Type B pancreatic cell (in vitro differentiated cells): ENCODE measurements at regions not wholly inside any gene's neighbourhood (a gene's known extent, or its start where the extent isn't known, plus 50 kb on each side); places are given as distances from the start of the nearest gene placed in this dataset.

ENCODE experiments used
- DNase-seq: peaks from one replicate; pipeline ENCODE4 v3.0.0; 2021; ENCODE audit warnings: mixed read lengths; ENCODE audit not compliant: unreplicated experiment; ENCODE audit errors: extremely low spot score
- H3K27ac Mint-ChIP-seq: 2 replicates; pipeline ENCODE4 v1.8.0; 2021; ENCODE audit warnings: mild to moderate bottlenecking, mixed read lengths
- H3K27me3 Mint-ChIP-seq: 2 replicates; pipeline ENCODE4 v1.8.0; 2021; ENCODE audit warnings: mixed read lengths
- H3K36me3 Mint-ChIP-seq: 2 replicates; pipeline ENCODE4 v1.8.0; 2021; ENCODE audit warnings: mixed read lengths
- H3K4me1 Mint-ChIP-seq: one replicate; pipeline ENCODE4 v1.8.0; 2021; ENCODE audit warnings: mixed read lengths; ENCODE audit not compliant: unreplicated experiment
- H3K4me3 Mint-ChIP-seq: 2 replicates; pipeline ENCODE4 v1.8.0; 2021; ENCODE audit warnings: mild to moderate bottlenecking, mixed read lengths
- H3K9me3 Mint-ChIP-seq: 2 replicates; pipeline ENCODE4 v1.8.0; 2021; ENCODE audit warnings: mixed read lengths
- TF ChIP-seq, protein P1 (sequence below): fragments of 200-600 bp; sonication (generic); conservative IDR thresholded peaks from 2 replicates; pipeline ENCODE4 v1.5.0; 2021; ENCODE audit warnings: antibody characterized with exemption, mild to moderate bottlenecking

DNA sequence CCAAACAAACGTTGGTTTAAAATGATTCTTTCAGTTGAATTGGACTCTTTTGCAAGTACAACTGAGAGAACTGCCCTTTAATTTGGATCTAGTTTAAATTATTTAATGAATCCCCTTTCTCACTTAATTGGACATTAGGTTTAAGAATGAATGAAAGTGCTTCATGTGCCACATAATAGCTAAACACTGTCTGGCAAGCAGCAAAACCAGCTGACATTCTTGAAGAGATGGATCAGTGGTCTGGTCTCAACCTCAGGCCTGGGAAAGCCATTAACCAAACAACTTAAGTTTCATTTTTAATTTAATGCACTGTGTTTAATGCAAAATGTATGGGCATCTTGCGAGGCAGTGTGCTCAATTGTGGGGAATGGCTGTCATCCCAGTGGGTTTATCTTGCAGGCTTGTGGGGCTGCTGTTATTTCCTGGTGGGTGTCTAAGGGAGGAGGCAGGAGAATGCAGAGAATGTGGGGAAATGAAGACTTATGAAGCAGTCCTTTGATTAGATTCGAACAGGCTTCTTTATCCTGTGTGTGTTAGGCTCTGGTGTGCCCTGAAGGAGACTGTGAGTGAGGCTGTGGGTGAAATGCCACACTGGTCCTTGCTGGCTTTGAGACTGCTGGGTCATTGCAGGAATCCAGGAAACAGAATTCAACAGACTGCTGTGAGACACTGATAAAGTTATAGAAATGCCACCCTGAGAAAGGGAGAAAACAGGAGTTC, 144.1 kb upstream of the PELI2 start:
- peak overlapping the region; percentile 41 for H3K27ac Mint-ChIP-seq
- H3K36me3 Mint-ChIP-seq = peaks cover 6% of the 10 kb centered on the region
- H3K4me1 Mint-ChIP-seq = peaks cover 19% of the 10 kb centered on the region
- peaks cover 7% of the 10 kb centered on the region for H3K9me3 Mint-ChIP-seq
- no peaks in the 10 kb centered on the region for H3K27me3 Mint-ChIP-seq
- H3K4me3 Mint-ChIP-seq = no peak overlapping the region
- DNase-seq = no peak
- TF ChIP-seq, protein P1, sequence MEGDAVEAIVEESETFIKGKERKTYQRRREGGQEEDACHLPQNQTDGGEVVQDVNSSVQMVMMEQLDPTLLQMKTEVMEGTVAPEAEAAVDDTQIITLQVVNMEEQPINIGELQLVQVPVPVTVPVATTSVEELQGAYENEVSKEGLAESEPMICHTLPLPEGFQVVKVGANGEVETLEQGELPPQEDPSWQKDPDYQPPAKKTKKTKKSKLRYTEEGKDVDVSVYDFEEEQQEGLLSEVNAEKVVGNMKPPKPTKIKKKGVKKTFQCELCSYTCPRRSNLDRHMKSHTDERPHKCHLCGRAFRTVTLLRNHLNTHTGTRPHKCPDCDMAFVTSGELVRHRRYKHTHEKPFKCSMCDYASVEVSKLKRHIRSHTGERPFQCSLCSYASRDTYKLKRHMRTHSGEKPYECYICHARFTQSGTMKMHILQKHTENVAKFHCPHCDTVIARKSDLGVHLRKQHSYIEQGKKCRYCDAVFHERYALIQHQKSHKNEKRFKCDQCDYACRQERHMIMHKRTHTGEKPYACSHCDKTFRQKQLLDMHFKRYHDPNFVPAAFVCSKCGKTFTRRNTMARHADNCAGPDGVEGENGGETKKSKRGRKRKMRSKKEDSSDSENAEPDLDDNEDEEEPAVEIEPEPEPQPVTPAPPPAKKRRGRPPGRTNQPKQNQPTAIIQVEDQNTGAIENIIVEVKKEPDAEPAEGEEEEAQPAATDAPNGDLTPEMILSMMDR = no peak

DNA sequence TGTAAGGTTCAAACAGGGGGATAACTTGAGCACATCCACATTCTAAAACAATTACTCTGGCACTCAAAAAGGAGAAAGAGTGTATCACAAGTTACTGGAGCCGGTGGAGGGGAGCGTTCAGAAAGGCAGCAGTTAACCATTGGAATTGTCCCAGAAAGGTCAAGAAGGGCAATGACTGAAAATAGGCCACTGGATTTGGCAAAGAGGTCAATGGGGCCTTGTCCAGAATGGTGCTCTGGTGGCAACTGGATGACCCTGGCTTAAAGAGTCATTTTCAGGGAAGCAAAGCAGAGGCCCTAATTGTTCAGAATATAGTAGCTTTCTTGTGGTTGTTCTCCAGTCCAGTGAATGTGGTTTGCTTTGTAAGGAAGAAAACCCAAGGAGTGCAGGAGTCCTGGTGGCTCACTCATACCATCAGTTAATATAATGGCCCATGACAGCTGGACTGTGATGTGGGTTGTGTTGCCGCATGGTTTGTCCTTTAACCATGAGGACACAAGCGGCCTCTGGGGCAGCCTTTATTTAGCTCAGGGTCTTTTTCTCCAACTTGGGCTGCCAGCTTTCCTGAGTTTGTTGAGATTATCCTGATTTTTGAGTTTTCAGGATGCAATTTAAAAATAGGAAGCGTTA, 142.8 kb upstream of the PELI2 start:
- DNase-seq = no peak
- TF ChIP-seq, protein P1 = no peak
- Mint-ChIP-seq H3K36me3 (peaks cover 6% of the 10 kb centered on the region), H3K27me3 (no peaks in the 10 kb centered on the region), H3K9me3 (peaks cover 9% of the 10 kb centered on the region), H3K4me1 (peaks cover 19% of the 10 kb centered on the region), H3K4me3 (no peak overlapping the region), H3K27ac (no peak overlapping the region)

DNA sequence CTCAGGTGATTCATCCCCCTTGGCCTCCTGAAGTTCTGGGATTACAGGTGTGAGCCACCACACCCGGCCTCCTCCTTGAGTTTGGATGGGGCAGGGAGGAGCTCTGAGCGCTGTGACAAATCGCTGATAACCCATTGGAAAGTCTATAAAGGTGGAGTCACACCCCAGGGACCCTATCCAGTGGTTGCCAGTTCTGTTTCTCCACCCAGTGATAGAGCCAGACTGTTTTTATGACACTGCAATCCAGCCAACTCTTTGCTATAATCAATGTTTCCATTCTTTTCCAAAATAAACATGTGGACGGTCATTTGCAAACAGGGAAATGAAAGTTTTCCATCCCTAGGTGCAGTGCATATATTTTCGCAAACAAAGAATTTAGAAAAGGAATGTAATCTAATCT, 142.0 kb upstream of the PELI2 start:
- Mint-ChIP-seq H3K4me1 (peaks cover 19% of the 10 kb centered on the region), H3K4me3 (no peak overlapping the region), H3K27ac (no peak overlapping the region), H3K9me3 (peaks cover 13% of the 10 kb centered on the region), H3K36me3 (peaks cover 6% of the 10 kb centered on the region), H3K27me3 (no peaks in the 10 kb centered on the region)
- DNase-seq = no peak
- TF ChIP-seq, protein P1 = no peak

- H3K27ac Mint-ChIP-seq = no peak overlapping the region
- DNase-seq = no peak
- TF ChIP-seq, protein P1 = no peak
Measured at GRCh38 chr14:55976655-55977054, 141.6 kb upstream of the PELI2 start.

GRCh38 chr14:55977392-55978150, 140.6 kb upstream of the PELI2 start:
- DNase-seq = no peak
- Mint-ChIP-seq H3K4me3 (no peak overlapping the region), H3K9me3 (peaks cover 17% of the 10 kb centered on the region), H3K27ac (no peak overlapping the region), H3K4me1 (peaks cover 15% of the 10 kb centered on the region), H3K36me3 (peaks cover 6% of the 10 kb centered on the region), H3K27me3 (no peaks in the 10 kb centered on the region)
- TF ChIP-seq, protein P1 = no peak

More at GRCh38 chr14:55976655-55977054, 141.6 kb upstream of the PELI2 start:
- no peaks in the 10 kb centered on the region for H3K27me3 Mint-ChIP-seq
- peaks cover 19% of the 10 kb centered on the region for H3K4me1 Mint-ChIP-seq
- H3K9me3 Mint-ChIP-seq = peaks cover 17% of the 10 kb centered on the region
- no peak overlapping the region for H3K4me3 Mint-ChIP-seq
- peaks cover 6% of the 10 kb centered on the region for H3K36me3 Mint-ChIP-seq
